Neural crest cell (in vitro differentiated cells): ENCODE measurements at regions not wholly inside any gene's neighbourhood (a gene's known extent, or its start where the extent isn't known, plus 50 kb on each side); places are given as distances from the start of the nearest gene placed in this dataset.

Experiments used
- DNase-seq: peaks from one replicate; pipeline ENCODE4 v3.0.0; 2021; ENCODE audit warnings: low read depth, mixed read lengths, low spot score
- H3K27ac Mint-ChIP-seq: one replicate; pipeline ENCODE4 v1.8.0; 2021; ENCODE audit warnings: mild to moderate bottlenecking, mixed read lengths; ENCODE audit not compliant: unreplicated experiment
- H3K27me3 Mint-ChIP-seq: 2 replicates; pipeline ENCODE4 v1.8.0; 2021; ENCODE audit warnings: low read depth, mild to moderate bottlenecking, mixed read lengths
- H3K36me3 Mint-ChIP-seq: 2 replicates; pipeline ENCODE4 v1.8.0; 2021; ENCODE audit warnings: low read depth, mild to moderate bottlenecking, mixed read lengths
- H3K4me1 Mint-ChIP-seq: 2 replicates; pipeline ENCODE4 v1.8.0; 2021; ENCODE audit warnings: mixed read lengths
- H3K4me3 Mint-ChIP-seq: one replicate; pipeline ENCODE4 v1.8.0; 2021; ENCODE audit warnings: mild to moderate bottlenecking, mixed read lengths
- H3K9me3 Mint-ChIP-seq: 2 replicates; pipeline ENCODE4 v1.8.0; 2021; ENCODE audit warnings: mixed read lengths
- TF ChIP-seq, protein P1 (sequence below): fragments of 200-600 bp; sonication (generic); conservative IDR thresholded peaks from 2 replicates; pipeline ENCODE4 v1.5.0; 2021; ENCODE audit warnings: antibody characterized with exemption, mild to moderate bottlenecking

DNA sequence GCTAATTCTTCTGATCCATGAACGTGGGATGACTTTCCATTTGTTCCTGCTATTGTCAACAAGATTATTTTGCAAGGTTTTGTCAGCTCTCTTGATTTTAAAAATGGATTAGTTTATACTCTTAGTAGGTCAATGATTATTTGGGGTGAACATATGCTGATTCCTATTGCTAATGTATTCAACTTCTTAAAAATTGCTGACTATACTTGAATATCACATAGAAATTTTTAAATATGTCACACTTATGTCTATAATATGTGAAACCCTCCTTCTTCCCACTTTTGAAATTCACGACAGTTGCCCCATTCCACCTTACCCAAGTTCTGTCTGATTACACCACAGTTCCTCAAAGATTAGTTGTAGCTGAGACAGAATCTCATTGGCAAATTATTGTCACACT is 465.7 kb upstream of the TENM3 start:
- TF ChIP-seq, protein P1, sequence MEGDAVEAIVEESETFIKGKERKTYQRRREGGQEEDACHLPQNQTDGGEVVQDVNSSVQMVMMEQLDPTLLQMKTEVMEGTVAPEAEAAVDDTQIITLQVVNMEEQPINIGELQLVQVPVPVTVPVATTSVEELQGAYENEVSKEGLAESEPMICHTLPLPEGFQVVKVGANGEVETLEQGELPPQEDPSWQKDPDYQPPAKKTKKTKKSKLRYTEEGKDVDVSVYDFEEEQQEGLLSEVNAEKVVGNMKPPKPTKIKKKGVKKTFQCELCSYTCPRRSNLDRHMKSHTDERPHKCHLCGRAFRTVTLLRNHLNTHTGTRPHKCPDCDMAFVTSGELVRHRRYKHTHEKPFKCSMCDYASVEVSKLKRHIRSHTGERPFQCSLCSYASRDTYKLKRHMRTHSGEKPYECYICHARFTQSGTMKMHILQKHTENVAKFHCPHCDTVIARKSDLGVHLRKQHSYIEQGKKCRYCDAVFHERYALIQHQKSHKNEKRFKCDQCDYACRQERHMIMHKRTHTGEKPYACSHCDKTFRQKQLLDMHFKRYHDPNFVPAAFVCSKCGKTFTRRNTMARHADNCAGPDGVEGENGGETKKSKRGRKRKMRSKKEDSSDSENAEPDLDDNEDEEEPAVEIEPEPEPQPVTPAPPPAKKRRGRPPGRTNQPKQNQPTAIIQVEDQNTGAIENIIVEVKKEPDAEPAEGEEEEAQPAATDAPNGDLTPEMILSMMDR = no peak
- no peaks in the 10 kb centered on the region for H3K27me3 Mint-ChIP-seq
- no peak for DNase-seq
- H3K36me3 Mint-ChIP-seq = peaks cover 6% of the 10 kb centered on the region
- no peak overlapping the region for H3K4me3 Mint-ChIP-seq
- H3K27ac Mint-ChIP-seq = no peak overlapping the region
- H3K9me3 Mint-ChIP-seq = peaks cover 17% of the 10 kb centered on the region
- no peaks in the 10 kb centered on the region for H3K4me1 Mint-ChIP-seq

DNA sequence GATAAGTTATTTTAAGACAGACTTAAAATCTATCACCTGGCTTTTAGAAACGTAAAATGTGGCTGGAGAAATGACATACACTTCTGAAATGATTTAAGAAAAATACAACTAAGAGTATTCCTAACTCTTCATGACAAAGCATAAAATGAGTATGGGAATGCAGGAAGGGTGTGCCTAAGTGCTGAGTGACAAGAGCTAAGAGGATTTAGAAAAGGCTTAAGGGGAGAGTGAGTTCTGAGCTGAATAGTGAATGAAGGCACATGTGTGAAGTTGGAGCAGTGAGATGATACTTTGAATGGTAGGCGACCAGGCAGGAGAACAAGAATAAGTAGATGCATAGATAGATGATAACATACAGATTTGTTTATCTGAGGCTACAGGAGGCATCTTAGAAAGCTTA is 458.3 kb upstream of the TENM3 start:
- Mint-ChIP-seq H3K27me3 (no peaks in the 10 kb centered on the region), H3K4me3 (no peak overlapping the region), H3K36me3 (peaks cover 2% of the 10 kb centered on the region), H3K9me3 (peaks cover 6% of the 10 kb centered on the region), H3K4me1 (no peaks in the 10 kb centered on the region), H3K27ac (no peak overlapping the region)
- no peak for DNase-seq
- TF ChIP-seq, protein P1 = no peak

DNA sequence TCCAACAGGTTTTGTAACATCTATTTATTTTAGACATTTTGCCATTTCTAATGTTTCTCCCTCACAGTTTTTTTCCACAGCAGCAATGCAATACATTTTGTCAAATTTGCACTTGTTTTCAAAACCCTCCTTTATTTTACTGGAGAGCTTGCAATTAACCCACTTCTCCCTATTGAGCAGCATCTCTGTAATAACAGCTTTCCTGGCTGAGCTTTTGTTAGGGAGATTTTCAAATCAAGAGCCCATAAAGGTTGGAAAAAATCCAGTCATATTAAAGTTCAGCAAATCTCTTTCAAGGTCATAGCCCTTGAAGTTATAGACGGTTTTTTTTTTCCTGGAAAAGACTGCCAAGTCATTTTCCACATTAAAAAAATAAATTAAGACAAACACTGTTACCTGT is 450.6 kb upstream of the TENM3 start:
- Mint-ChIP-seq H3K27me3 (no peaks in the 10 kb centered on the region), H3K4me3 (no peak overlapping the region), H3K4me1 (peaks cover 6% of the 10 kb centered on the region), H3K9me3 (no peaks in the 10 kb centered on the region), H3K36me3 (no peaks in the 10 kb centered on the region), H3K27ac (no peak overlapping the region)
- no peak for DNase-seq
- TF ChIP-seq, protein P1 = no peak

DNA sequence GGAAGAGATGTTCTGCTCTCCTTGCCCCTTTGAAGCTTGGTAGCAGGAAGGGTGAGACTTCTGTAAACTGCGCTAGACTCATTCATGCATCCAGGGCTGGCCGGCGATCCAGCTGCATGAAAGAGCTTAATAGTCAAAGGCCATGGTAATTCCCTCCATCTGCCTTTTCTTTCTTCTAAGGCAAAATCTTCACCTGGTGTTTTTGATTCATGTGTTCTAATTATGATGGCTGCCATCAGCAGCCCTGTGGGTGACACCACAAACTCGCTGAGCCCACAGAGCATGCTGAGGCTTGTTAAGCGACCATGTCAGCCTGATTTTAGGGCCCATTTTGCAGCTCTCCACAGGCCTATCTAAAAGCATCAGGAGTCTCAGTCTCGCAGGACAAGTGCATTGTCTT is 450.1 kb upstream of the TENM3 start:
- H3K27me3 Mint-ChIP-seq = no peaks in the 10 kb centered on the region
- no peak overlapping the region for H3K27ac Mint-ChIP-seq
- H3K9me3 Mint-ChIP-seq = no peaks in the 10 kb centered on the region
- TF ChIP-seq, protein P1 = no peak
- H3K4me3 Mint-ChIP-seq = no peak overlapping the region
- peaks cover 6% of the 10 kb centered on the region for H3K4me1 Mint-ChIP-seq
- no peaks in the 10 kb centered on the region for H3K36me3 Mint-ChIP-seq
- no peak for DNase-seq

DNA sequence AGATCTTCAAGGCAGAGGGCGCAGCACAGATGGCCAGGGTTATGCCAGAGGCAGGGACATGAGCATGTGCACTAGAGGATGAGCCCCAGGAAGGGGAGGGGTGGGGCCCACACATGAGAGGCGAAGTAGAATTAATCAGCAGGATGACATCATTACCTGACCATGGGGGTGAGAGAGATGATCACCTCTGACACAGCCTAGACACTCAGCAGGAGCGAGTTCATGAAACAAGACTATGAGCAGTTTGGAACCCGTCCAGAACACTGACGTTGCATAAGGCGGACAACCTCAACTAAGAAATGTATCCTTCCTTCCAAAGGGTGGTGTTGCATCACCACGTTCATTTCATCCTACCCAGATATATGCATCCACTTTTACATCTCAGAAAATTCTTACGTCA is 446.7 kb upstream of the TENM3 start:
- peaks cover 17% of the 10 kb centered on the region for H3K27me3 Mint-ChIP-seq
- peaks cover 6% of the 10 kb centered on the region for H3K4me1 Mint-ChIP-seq
- no peaks in the 10 kb centered on the region for H3K9me3 Mint-ChIP-seq
- no peak for DNase-seq
- no peak overlapping the region for H3K4me3 Mint-ChIP-seq
- H3K36me3 Mint-ChIP-seq = no peaks in the 10 kb centered on the region
- TF ChIP-seq, protein P1 = no peak
- no peak overlapping the region for H3K27ac Mint-ChIP-seq

DNA sequence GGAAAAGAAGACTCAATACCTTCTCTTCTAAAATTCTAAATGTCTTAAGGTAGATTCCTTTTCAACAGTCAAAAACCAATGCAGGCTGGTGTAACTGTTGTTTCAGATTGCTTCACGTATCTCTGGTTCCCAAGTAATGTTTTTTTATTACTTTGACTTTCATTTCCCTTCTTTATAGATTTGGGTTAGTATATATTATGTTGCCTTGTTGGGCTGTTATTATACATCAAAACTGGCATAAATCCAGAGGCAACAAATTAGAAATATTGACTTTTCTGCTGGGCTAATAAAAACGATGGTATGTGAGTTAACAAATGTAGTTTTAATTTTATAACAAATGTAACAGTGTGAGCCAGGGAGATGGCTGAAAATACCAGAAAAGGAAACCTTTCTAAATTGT is 444.7 kb upstream of the TENM3 start:
- Mint-ChIP-seq H3K4me3 (no peak overlapping the region), H3K27ac (no peak overlapping the region), H3K9me3 (no peaks in the 10 kb centered on the region), H3K36me3 (no peaks in the 10 kb centered on the region), H3K4me1 (peaks cover 4% of the 10 kb centered on the region), H3K27me3 (peaks cover 35% of the 10 kb centered on the region)
- no peak for DNase-seq
- TF ChIP-seq, protein P1 = no peak
